ENCODE measurements at regions not wholly inside any gene's neighbourhood (a gene's known extent, or its start where the extent isn't known, plus 50 kb on each side); places are given as distances from the start of the nearest gene placed in this dataset.

DNA sequence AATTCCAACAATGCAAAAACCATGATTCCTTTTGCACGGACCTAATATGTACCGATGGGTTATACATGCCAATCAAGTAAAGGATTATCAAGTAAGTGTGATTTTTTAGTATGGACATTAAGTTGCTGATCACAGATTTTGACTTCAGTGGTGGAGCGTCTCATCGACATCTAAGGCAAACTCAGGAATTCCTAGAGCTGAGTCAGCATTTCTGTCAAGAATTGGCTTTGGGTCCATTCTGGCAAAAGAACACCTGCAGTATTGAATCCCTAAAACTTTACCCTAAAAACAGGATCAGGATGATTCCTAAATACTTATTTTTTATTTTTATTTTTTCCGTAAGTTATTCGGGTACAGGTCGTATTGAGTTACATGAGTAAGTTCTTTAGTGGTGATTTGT lies 83.6 kb downstream of the HPGD start:
- no peaks in the 10 kb centered on the region for H3K4me1 Mint-ChIP-seq (ENCODE audit: low read depth in 2 of 2)
- no peak overlapping the region for H3K27ac Mint-ChIP-seq
- peaks cover 0 to 7% of the 10 kb centered on the region in 2 donors for H3K27me3 Mint-ChIP-seq
- no peaks in the 10 kb centered on the region for H3K9me3 Mint-ChIP-seq
- ATAC-seq, result no peak
- no peak overlapping the region for H3K4me3 Mint-ChIP-seq
- H3K36me3 Mint-ChIP-seq, result no peaks in the 10 kb centered on the region
- no peak for DNase-seq (ENCODE audit: low spot score)

DNA sequence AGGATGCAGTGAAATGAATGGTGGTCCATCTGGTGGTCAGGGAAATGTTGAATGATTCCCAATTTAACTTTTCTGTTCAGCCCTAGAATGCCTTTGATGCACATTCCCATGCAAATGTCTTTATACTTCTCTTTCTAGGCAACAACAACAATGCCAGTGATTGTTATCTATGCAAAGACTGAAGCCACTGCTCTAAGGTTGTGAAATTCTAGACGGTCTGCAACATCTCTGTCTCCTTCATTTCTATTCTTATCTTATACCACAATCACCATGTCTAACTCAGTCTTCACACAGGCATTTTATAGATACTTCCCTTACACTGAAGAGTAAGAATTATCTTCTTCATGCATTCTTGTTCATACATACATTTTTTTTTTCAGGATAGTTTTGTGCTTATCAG lies 84.5 kb downstream of the HPGD start:
- Mint-ChIP-seq H3K9me3 (no peaks in the 10 kb centered on the region), H3K27me3 (peaks cover 0 to 7% of the 10 kb centered on the region in 2 donors), H3K4me3 (no peak overlapping the region), H3K4me1 (ENCODE audit: low read depth in 2 of 2) (no peaks in the 10 kb centered on the region), H3K27ac (no peak overlapping the region), H3K36me3 (no peaks in the 10 kb centered on the region)
- DNase-seq (ENCODE audit: low spot score), result no peak
- peak in 1 of 2 donors; percentile 49 for ATAC-seq

DNA sequence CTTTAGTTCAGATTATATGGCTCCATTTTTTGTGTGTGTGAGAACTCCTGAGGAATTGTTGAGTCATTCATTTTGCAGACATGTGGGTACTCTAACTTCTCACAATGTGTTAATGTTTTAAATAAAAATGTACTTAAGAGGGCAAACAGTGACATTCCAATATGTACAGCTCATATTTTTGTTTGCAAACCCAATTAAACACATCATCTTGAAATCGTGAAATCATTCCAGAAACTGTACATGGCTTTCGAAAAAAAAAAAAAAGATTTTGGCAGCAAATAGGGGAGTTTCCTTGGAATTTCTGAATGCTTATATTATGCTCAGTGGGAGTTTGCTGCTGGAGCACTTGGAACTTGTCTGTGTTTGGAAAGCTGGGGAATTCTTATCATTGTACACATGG lies 85.0 kb downstream of the HPGD start:
- Mint-ChIP-seq H3K9me3 (no peaks in the 10 kb centered on the region), H3K36me3 (no peaks in the 10 kb centered on the region), H3K27me3 (peaks cover 0 to 7% of the 10 kb centered on the region in 2 donors), H3K4me3 (no peak overlapping the region), H3K4me1 (ENCODE audit: low read depth in 2 of 2) (no peaks in the 10 kb centered on the region), H3K27ac (no peak overlapping the region)
- DNase-seq (ENCODE audit: low spot score) (no peak), ATAC-seq (no peak)

DNA sequence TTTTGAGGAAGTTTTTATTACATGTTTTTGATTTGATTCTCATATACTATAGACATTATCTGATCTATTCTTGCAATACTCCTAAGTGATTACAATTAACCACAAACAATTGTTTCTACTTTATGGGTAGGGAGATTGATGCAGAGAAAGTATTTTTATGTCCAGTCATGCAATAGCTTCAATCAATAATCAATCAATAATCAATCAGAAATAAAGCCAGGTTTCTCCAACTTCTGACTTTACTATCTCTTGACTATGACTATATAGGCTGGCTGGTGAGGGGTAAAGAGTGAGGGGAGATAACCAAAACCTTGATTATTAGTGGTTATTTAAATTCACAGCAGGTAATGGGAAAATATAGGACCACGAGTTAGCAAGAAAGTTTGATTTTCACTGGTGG lies 85.9 kb downstream of the HPGD start:
- Mint-ChIP-seq H3K36me3 (no peaks in the 10 kb centered on the region), H3K27me3 (peaks cover 0 to 7% of the 10 kb centered on the region in 2 donors)
- no peak for ATAC-seq

DNA sequence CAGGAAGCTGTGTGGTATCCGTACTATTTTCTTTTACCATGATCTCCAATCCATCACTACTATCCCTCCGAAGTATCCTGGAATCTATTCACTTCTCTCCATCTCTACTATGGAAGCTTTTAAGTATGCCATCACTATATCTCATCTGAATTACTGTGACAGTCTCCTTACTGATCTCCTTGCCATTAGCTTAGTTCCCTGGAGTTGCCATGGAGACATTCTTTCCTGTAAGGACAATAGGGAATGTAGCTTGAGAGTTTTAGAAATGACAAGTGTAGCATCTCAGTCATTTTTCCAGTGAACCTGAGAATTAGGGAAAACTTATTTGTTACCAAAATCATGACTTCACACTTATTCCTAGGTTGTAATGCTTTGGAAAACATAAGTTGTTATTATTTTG lies 86.3 kb downstream of the HPGD start:
- Mint-ChIP-seq H3K4me1 (ENCODE audit: low read depth in 2 of 2) (no peaks in the 10 kb centered on the region), H3K4me3 (no peak overlapping the region)

More for the DNA sequence above, 85.9 kb downstream of the HPGD start:
- Mint-ChIP-seq H3K4me3 (no peak overlapping the region), H3K9me3 (no peaks in the 10 kb centered on the region), H3K4me1 (ENCODE audit: low read depth in 2 of 2) (no peaks in the 10 kb centered on the region), H3K27ac (no peak overlapping the region)
- DNase-seq (ENCODE audit: low spot score), result no peak

DNA sequence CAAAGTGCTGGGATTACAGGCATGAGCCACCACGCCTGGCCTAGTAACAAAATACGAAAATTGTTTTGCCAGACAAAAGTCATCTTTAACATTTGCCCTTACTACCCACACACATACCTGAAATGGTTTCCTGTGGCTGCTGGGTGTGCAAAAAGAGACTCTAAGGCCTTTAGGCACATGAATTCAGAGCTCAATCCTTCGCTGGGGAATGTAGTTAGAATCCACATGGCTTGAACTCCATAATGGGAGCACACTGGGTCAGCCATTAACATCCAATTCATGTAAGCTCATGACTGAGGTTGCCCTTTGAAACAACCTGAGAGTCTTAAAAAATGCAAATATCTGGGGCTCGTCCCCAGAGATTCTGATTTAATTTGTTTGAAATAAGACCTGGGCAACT lies 87.8 kb downstream of the HPGD start:
- Mint-ChIP-seq H3K27me3 (peaks cover 0 to 7% of the 10 kb centered on the region in 2 donors), H3K4me1 (ENCODE audit: low read depth in 2 of 2) (no peaks in the 10 kb centered on the region), H3K4me3 (no peak overlapping the region), H3K9me3 (no peaks in the 10 kb centered on the region), H3K27ac (no peak overlapping the region), H3K36me3 (no peaks in the 10 kb centered on the region)
- ATAC-seq (no peak), DNase-seq (ENCODE audit: low spot score) (no peak)

More for the DNA sequence above, 86.3 kb downstream of the HPGD start:
- H3K9me3 Mint-ChIP-seq, result no peaks in the 10 kb centered on the region
- no peak overlapping the region for H3K27ac Mint-ChIP-seq
- peaks cover 0 to 7% of the 10 kb centered on the region in 2 donors for H3K27me3 Mint-ChIP-seq
- no peaks in the 10 kb centered on the region for H3K36me3 Mint-ChIP-seq
- DNase-seq (ENCODE audit: low spot score) (no peak), ATAC-seq (no peak)

DNA sequence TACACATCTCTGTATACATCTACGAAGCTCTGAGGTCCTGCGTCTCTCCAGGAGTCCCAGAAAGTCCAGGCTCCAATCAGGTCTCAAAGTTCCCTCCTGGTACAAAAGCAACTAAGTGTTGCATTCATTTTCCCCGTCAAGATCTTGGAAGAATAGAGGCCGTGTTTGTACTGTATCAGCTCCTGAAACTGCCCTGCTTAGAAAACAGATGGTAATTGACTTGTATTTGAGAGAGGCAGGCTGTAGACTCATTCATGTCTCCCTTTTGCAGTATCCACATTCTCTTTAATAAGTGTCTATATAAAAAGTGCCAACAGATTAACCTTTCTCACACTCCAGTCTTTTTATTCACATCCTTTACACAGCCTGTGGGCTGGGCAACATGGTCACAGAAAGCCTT lies 91.7 kb downstream of the HPGD start:
- Mint-ChIP-seq H3K27ac (no peak overlapping the region), H3K27me3 (peaks cover 1 to 3% of the 10 kb centered on the region in 2 donors), H3K36me3 (no peaks in the 10 kb centered on the region), H3K9me3 (no peaks in the 10 kb centered on the region), H3K4me1 (ENCODE audit: low read depth in 2 of 2) (no peaks in the 10 kb centered on the region), H3K4me3 (no peak overlapping the region)
- DNase-seq (ENCODE audit: low spot score), result no peak
- ATAC-seq, result no peak

DNA sequence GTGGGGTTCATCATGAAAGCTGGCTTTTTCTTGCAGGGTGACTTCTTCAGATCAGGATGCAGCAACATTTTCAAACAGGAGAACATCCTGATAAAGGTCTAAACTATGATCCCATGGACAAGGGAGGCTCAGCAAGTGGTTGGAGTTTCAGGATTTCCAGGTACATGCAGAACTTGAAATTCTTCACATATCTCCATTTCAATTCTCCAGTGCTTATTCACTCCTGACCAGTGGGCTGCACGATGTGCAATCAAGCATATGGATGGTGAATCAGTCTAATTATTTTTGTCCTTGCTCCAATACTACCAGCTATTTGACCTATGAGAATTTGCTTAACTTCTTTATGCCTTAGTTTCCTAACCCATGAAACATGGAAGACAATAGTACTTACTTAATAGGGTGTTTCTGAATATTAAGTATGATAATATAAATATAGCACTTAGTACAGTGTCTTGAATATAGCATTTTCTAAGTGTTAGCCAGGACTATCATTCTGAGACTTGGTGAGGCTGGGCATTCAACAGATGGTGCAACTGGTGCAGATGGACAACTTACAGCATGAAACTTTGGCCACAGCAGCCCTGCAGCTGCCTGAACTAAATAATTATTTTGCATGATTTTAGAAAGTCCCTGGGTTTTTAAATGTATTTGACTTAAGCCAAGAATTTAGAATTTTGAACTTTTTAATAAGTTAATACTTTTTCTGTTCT lies 92.4 kb downstream of the HPGD start:
- Mint-ChIP-seq H3K9me3 (no peaks in the 10 kb centered on the region), H3K36me3 (no peaks in the 10 kb centered on the region), H3K27me3 (peaks cover 0 to 3% of the 10 kb centered on the region in 2 donors), H3K4me3 (no peak overlapping the region), H3K4me1 (ENCODE audit: low read depth in 2 of 2) (no peaks in the 10 kb centered on the region), H3K27ac (no peak overlapping the region)
- no peak for ATAC-seq
- no peak for DNase-seq (ENCODE audit: low spot score)

DNA sequence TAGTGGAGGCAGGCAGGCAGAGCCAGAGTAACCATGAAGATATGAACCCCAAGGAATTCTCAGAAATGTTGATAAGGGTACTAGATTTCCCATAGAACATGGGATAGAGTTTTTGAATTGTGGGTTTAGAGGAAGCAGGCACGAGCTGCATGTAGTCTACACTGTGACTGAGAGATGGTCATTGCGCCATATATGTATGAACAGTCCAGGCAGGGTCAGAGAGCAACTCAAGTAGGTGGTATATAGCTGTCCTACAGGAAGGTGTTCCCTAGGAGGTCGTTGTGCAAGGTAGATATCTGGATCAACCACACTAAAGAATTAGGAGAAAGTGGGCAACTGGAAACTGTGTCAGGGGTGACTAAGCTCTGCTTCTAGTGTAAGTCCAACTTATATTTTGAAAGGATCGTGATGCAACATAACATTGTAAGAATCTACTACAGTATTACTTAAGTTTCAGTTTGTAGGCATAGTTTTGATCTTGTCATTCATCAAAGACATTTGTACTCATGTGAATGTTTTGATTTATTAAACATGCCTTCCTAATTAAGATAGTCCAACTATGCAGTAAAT lies 94.6 kb downstream of the HPGD start:
- Mint-ChIP-seq H3K4me3 (no peak overlapping the region), H3K9me3 (no peaks in the 10 kb centered on the region), H3K27me3 (peaks cover 0 to 3% of the 10 kb centered on the region in 2 donors), H3K4me1 (ENCODE audit: low read depth in 2 of 2) (peaks cover 0 to 4% of the 10 kb centered on the region in 2 donors), H3K36me3 (no peaks in the 10 kb centered on the region), H3K27ac (no peak overlapping the region)
- DNase-seq (ENCODE audit: low spot score) (no peak), ATAC-seq (no peak)

DNA sequence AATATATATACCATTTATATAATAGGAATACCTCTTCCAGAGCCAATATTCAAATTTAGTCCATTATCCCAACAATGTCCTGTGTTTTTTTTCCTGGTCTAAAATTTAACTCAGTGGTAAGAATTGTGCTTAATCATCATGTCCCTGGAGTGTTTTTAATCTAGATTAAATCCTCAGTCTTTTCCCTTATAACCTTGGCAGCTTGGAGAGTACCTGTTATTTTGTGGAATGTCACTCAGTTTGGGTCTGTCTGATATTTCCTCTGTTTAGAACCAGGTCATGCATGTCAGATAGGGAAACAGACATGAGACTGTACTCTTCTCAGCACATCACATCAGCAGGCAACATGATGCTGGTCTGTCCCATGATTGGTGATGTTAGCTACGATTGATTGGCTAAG lies 96.6 kb downstream of the HPGD start:
- DNase-seq (ENCODE audit: low spot score), result no peak
- H3K4me3 Mint-ChIP-seq, result no peak overlapping the region
- H3K27me3 Mint-ChIP-seq, result peaks cover 0 to 3% of the 10 kb centered on the region in 2 donors
- H3K36me3 Mint-ChIP-seq, result no peaks in the 10 kb centered on the region
- peaks cover 0 to 4% of the 10 kb centered on the region in 2 donors for H3K4me1 Mint-ChIP-seq (ENCODE audit: low read depth in 2 of 2)
- no peaks in the 10 kb centered on the region for H3K9me3 Mint-ChIP-seq
- ATAC-seq, result no peak
- no peak overlapping the region for H3K27ac Mint-ChIP-seq

DNA sequence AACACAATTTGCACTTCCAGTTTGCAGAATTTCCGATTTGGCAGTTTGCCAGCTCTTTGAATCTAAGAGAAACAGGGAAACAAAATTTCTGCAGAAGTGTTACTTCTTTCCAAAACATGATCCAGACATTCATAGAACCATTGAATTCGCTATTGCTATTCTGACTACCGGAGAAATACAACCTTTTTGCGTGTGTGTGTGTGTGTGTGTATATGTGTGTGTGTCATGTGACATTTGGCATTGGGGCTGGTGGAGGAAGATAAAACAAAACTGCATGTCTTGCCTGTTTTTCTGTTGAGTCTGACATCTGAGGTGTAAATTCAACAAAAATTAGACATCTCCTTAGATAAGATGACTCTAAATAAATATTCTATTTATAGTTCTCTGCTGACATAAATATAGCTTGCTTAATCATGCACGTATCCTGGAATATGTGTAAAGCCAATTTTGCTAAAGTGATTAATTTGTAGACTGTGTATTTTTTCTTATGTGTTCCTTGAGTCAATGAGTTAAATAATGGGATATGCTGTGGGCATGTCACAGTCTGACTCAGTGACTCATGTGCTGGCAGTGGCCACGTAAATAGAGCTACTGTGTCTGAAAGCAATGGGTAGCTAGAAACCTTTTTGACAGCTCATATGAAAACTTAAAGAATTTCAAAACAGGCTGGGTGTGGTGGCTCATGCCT lies 98.9 kb downstream of the HPGD start:
- H3K9me3 Mint-ChIP-seq, result no peaks in the 10 kb centered on the region
- no peak overlapping the region for H3K4me3 Mint-ChIP-seq
- H3K4me1 Mint-ChIP-seq (ENCODE audit: low read depth in 2 of 2), result peaks cover 8 to 12% of the 10 kb centered on the region in 2 donors
- no peak for DNase-seq (ENCODE audit: low spot score)
- no peak overlapping the region for H3K27ac Mint-ChIP-seq
- peaks cover 0 to 3% of the 10 kb centered on the region in 2 donors for H3K27me3 Mint-ChIP-seq
- ATAC-seq, result peak; percentile 63 to 67
- H3K36me3 Mint-ChIP-seq, result no peaks in the 10 kb centered on the region

DNA sequence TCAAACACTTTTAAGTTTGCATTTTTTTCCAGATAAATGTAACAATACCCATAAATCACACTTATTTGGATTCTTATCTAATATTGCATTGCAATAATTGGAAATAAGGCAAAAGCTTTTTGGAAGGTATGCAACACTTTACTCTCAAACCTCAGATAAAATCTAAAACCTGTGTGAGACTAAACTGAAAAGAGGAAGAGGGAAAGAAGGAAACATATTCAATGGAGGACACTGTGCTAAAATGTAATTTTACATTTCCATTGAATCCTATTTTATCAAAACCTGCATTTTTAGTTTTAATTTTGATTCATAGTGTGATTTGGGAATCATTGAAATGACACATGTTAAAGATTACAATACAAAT lies 99.4 kb downstream of the HPGD start:
- peaks cover 0 to 3% of the 10 kb centered on the region in 2 donors for H3K27me3 Mint-ChIP-seq
- H3K36me3 Mint-ChIP-seq, result no peaks in the 10 kb centered on the region
- no peak for DNase-seq (ENCODE audit: low spot score)
- H3K4me1 Mint-ChIP-seq (ENCODE audit: low read depth in 2 of 2), result peaks cover 8 to 12% of the 10 kb centered on the region in 2 donors
- H3K4me3 Mint-ChIP-seq, result no peak overlapping the region
- ATAC-seq, result no peak
- no peak overlapping the region for H3K27ac Mint-ChIP-seq
- H3K9me3 Mint-ChIP-seq, result no peaks in the 10 kb centered on the region

DNA sequence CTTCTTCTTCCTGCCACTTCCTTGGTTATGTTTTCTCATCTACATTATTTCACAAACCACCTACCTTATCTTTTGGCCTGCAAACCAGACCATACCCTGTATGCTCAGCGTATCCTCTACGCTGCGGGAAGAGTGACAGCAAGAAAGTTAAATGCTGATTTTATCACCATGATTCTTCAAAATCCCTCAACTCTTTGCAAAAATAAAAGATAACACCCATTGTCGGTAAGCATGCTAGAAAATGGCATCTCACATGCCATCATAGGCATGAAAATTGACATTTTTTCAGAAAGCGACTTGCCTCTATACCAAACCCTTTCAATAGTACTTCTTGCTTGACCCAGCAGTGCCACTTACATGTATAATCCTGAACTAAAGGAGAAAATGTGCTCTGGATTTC lies 102.0 kb downstream of the HPGD start:
- no peak overlapping the region for H3K27ac Mint-ChIP-seq
- H3K4me3 Mint-ChIP-seq, result peak overlapping the region; percentile 21
- H3K4me1 Mint-ChIP-seq (ENCODE audit: low read depth in 2 of 2), result peaks cover 12 to 13% of the 10 kb centered on the region in 2 donors
- no peak for DNase-seq (ENCODE audit: low spot score)
- peaks cover 0 to 13% of the 10 kb centered on the region in 2 donors for H3K27me3 Mint-ChIP-seq
- H3K9me3 Mint-ChIP-seq, result no peaks in the 10 kb centered on the region
- no peak for ATAC-seq
- no peaks in the 10 kb centered on the region for H3K36me3 Mint-ChIP-seq

DNA sequence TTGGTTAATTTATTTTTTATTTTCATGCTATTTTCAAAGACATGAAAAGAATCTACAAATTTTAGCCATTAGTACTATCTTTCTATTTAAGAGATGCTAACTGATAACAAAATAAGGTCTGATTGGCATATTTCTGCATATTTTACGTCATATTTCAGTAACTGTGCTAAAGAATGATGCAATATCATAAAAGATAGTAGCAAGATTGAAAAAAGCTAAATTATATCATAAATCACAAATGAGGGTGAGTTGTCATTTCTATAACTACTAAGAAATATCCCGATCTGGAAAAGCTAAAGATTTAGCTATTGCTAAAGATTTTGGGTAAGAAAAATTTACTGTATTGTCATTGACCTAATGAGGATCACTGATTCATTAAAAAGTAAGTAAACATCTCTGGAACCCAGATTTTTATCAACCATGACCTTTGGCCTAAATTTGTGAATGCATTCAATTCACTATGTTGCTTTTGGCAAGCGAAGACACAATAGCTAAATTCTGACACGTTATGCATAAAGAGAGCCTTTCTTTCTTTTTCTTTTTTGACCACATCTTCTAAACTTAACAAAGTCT lies 103.6 kb downstream of the HPGD start:
- Mint-ChIP-seq H3K27ac (no peak overlapping the region), H3K27me3 (peaks cover 5 to 21% of the 10 kb centered on the region in 2 donors), H3K4me3 (no peak overlapping the region), H3K9me3 (no peaks in the 10 kb centered on the region), H3K4me1 (ENCODE audit: low read depth in 2 of 2) (peaks cover 12 to 13% of the 10 kb centered on the region in 2 donors), H3K36me3 (peaks cover 7% of the 10 kb centered on the region)
- DNase-seq (ENCODE audit: low spot score), result no peak
- no peak for ATAC-seq

Data from natural killer cell treated with Interleukin-12 subunit alpha and Interleukin-12 subunit beta and Interleukin-15 and Interleukin-18, amount 100 ng/mL, for 72 hours (primary cell).